Endothelial cell of umbilical vein (primary cell): ENCODE measurements at regions not wholly inside any gene's neighbourhood (a gene's known extent, or its start where the extent isn't known, plus 50 kb on each side); places are given as distances from the start of the nearest gene placed in this dataset.
"Not testable (repeated sequence)": the region's sequence is repeated elsewhere in the genome, so short reads cannot be mapped to it uniquely, and the experiment has no call there.

ENCODE experiments used
- BruUV-seq: library from RNA; stranded (reverse); fragments of 400-500 nt; replicated peaks from 2 replicates; lab custom pipeline; 2021; lab: Mats Ljungman, UMichigan
- CTCF ChIA-PET: fragments of 300-600, 350-600 bp; sonication (Branson Sonifier 250); formaldehyde crosslinking; loops from one replicate; lab custom pipeline; 2021; ENCODE audit warnings: antibody characterized with exemption, inconsistent platforms; lab: Charles Lee
- POLR2A ChIA-PET: fragments of 300-600, 350-600 bp; sonication (Branson Sonifier 250); formaldehyde crosslinking; loops from one replicate; lab custom pipeline; 2021; ENCODE audit warnings: antibody characterized with exemption, inconsistent platforms; lab: Charles Lee
- DNase-seq: peaks from one replicate; pipeline ENCODE4 v3.0.0-alpha.2; 2011; ENCODE audit warnings: low read depth, low spot score
- FAIRE-seq: peaks from 2 replicates; lab custom pipeline; 2011; peaks lifted over from hg19 to GRCh38; lab: Jason Lieb, UNC
- H2AFZ ChIP-seq: 2 replicates; pipeline ENCODE4 v1.6.0; 2012; ENCODE audit warnings: low read depth, low read length, control low read depth, inconsistent platforms
- H3K27ac ChIP-seq: 2 replicates; pipeline ENCODE4 v1.5.1; 2011; ENCODE audit warnings: low read depth, mild to moderate bottlenecking, control low read depth, low read length, moderate library complexity; ENCODE audit not compliant: insufficient read depth
- H3K27me3 ChIP-seq, 2 experiments: 2 replicates each; pipeline versions ENCODE4 v1.6.0 to v1.6.1; 2011; ENCODE audit warnings: low read length in 2 of 2, mixed read lengths in 1 of 2; ENCODE audit not compliant: control insufficient read depth in 2 of 2, insufficient read depth in 2 of 2
- H3K36me3 ChIP-seq, 2 experiments: 2 replicates in 1 of 2; 3 replicates in 1 of 2; pipeline ENCODE4 v1.5.1; 2011; ENCODE audit warnings: low read length in 2 of 2, mild to moderate bottlenecking in 1 of 2, moderate library complexity in 1 of 2; ENCODE audit not compliant: control insufficient read depth in 2 of 2, insufficient read depth in 2 of 2; ENCODE audit errors: extremely low read depth in 1 of 2
- H3K4me1 ChIP-seq: 3 replicates; pipeline ENCODE4 v1.5.1; 2011; ENCODE audit warnings: mild to moderate bottlenecking, low read length; ENCODE audit not compliant: control insufficient read depth, insufficient read depth; ENCODE audit errors: extremely low read depth
- H3K4me2 ChIP-seq: 2 replicates; pipeline ENCODE4 v1.6.1; 2011; ENCODE audit warnings: low read length, control low read depth, mixed read lengths; ENCODE audit not compliant: insufficient read depth
- H3K4me3 ChIP-seq, 3 experiments: fragments of 200-600 bp in 1 of 3; sonication (generic), shearing (Covaris generic) in 1 of 3; replicated peaks in 1 of 3; 2 replicates each; pipeline ENCODE4 v1.5.1; 2011 to 2016; ENCODE audit warnings: control low read depth in 3 of 3, low read length in 3 of 3, mild to moderate bottlenecking in 2 of 3, inconsistent platforms in 1 of 3, low read depth in 1 of 3, moderate library complexity in 1 of 3; ENCODE audit not compliant: insufficient read depth in 1 of 3
- H3K79me2 ChIP-seq: 2 replicates; pipeline ENCODE4 v1.6.0; 2012; ENCODE audit warnings: low read length, inconsistent platforms; ENCODE audit not compliant: control insufficient read depth, insufficient read depth
- H3K9ac ChIP-seq: replicated peaks from 2 replicates; pipeline ENCODE3; 2011; ENCODE audit warnings: low read length, control low read depth; ENCODE audit not compliant: insufficient read depth; ENCODE audit errors: extremely low read depth
- H3K9me1 ChIP-seq: replicated peaks from 3 replicates; pipeline ENCODE4 v1.6.0; 2011; ENCODE audit warnings: mild to moderate bottlenecking, low read length; ENCODE audit not compliant: control insufficient read depth, insufficient read depth; ENCODE audit errors: extremely low read depth
- H3K9me3 ChIP-seq: replicated peaks from 2 replicates; pipeline ENCODE4 v1.5.1; 2012; ENCODE audit warnings: low read length, inconsistent platforms; ENCODE audit not compliant: control insufficient read depth, insufficient read depth
- H4K20me1 ChIP-seq: replicated peaks from 2 replicates; pipeline ENCODE3; 2011; ENCODE audit warnings: mild to moderate bottlenecking, low read length; ENCODE audit not compliant: control insufficient read depth, insufficient read depth; ENCODE audit errors: extremely low read depth
- EZH2 ChIP-seq: IDR thresholded peaks from 2 replicates; pipeline ENCODE4 v1.6.1; 2012; ENCODE audit warnings: borderline replicate concordance, low read depth, mild to moderate bottlenecking, moderate library complexity, low read length, inconsistent platforms; ENCODE audit not compliant: severe bottlenecking
- JUN ChIP-seq: IDR thresholded peaks from 2 replicates; pipeline ENCODE4 v1.6.1; 2011; ENCODE audit warnings: borderline replicate concordance, low read depth; ENCODE audit not compliant: insufficient read length, insufficient read depth
- MAX ChIP-seq: IDR thresholded peaks from 2 replicates; pipeline ENCODE4 v1.6.1; 2011; ENCODE audit not compliant: insufficient read depth, insufficient read length
- MYC ChIP-seq: IDR thresholded peaks from one replicate; pipeline ENCODE4 v1.6.1; 2011; ENCODE audit warnings: mild to moderate bottlenecking, low read depth, low read length
- POLR2A ChIP-seq: IDR thresholded peaks from 2 replicates; pipeline ENCODE4 v1.6.1; 2012; ENCODE audit warnings: low read depth, mild to moderate bottlenecking, control low read depth, low read length
- POLR2AphosphoS5 ChIP-seq: IDR thresholded peaks from 2 replicates; pipeline ENCODE4 v1.6.1; 2012; ENCODE audit warnings: low read depth, mild to moderate bottlenecking, control low read depth, low read length, moderate library complexity; ENCODE audit not compliant: insufficient read depth
- dilution Hi-C: fragments of 300-500 bp; cut with MboI; formaldehyde crosslinking; loops from one replicate; pipeline ENCODE4 v1.15.0; 2019; ENCODE audit warnings: low sequenced_read_pairs; ENCODE audit not compliant: extremely low pct_ligation_motif_present
- intact Hi-C: fragments of 100-400 bp; cut with micrococcal nuclease; formaldehyde crosslinking; loops from one replicate; pipeline ENCODE4 v1.10.0; 2022
- TF ChIP-seq, protein P1 (sequence below), 2 donors: IDR thresholded peaks; 1 replicate in 1 of 2; 2 replicates in 1 of 2; pipeline ENCODE4 v1.5.1; 2011; ENCODE audit warnings: low read length in 2 of 2, mild to moderate bottlenecking in 2 of 2, moderate library complexity in 2 of 2, control low read depth in 1 of 2, inconsistent platforms in 1 of 2, low read depth in 1 of 2; ENCODE audit not compliant: insufficient read depth in 1 of 2; ENCODE audit errors: extremely low read depth in 1 of 2

DNA sequence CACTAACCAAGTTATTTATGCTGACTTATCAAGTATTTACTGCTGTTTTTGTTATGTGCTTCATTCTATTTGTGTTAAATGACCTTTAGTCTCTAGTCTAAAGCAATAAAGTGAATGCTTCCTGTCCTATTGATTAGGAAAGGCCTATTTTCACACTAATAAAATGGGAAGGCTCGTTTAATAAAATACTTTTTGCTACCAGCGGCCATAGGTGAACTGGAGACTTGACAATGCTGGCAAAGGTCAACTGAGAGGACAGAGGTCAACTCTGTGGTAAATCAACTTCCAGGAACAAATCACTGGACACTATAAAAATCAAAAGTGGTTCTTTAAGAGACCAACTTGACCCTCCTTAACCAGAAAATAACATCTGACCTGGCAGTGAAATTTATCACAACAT lies 634.3 kb downstream of the ISL1 start:
- no peaks in the 10 kb centered on the region for H3K9me1 ChIP-seq
- H4K20me1 ChIP-seq: no peaks in the 10 kb centered on the region
- dilution Hi-C loops: no loop called here
- no peak overlapping the region for H3K4me3 ChIP-seq
- intact Hi-C loops: no loop called here
- H3K27ac ChIP-seq: no peak overlapping the region
- no peak overlapping the region for H3K9ac ChIP-seq
- H3K79me2 ChIP-seq: no peaks in the 10 kb centered on the region
- no peaks in the 10 kb centered on the region for H3K9me3 ChIP-seq
- no peaks in the 10 kb centered on the region for H3K4me1 ChIP-seq
- no TSS peak for BruUV-seq
- no peak overlapping the region for H2AFZ ChIP-seq
- ChIA-PET CTCF (interaction anchor here (2.4 to 2.5 kb wide), 2 partner anchors 10 to 338 kb away, joined by 6 to 7 read pairs; no protein-coding TSS in a partner anchor), POLR2A (no interaction called here)
- DNase-seq: no peak
- H3K36me3 ChIP-seq: no peaks in the 10 kb centered on the region
- TF ChIP-seq POLR2AphosphoS5: no peak
- no peak for TF ChIP-seq MAX
- no peak for TF ChIP-seq POLR2A
- no peaks in the 10 kb centered on the region for H3K27me3 ChIP-seq
- H3K4me2 ChIP-seq: no peak overlapping the region
- no peak for FAIRE-seq

- H2AFZ ChIP-seq: no peak overlapping the region
- H3K4me1 ChIP-seq: no peaks in the 10 kb centered on the region
- dilution Hi-C loops (no loop called here), intact Hi-C loops (no loop called here)
- no peaks in the 10 kb centered on the region for H3K27me3 ChIP-seq
- no peaks in the 10 kb centered on the region for H3K36me3 ChIP-seq
- ChIA-PET POLR2A (no interaction called here), CTCF (no interaction called here)
- H3K9me3 ChIP-seq: no peaks in the 10 kb centered on the region
- H3K27ac ChIP-seq: no peak overlapping the region
- no TSS peak for BruUV-seq
- no peak overlapping the region for H3K9ac ChIP-seq
- no peaks in the 10 kb centered on the region for H4K20me1 ChIP-seq
- no peak for FAIRE-seq
- no peak overlapping the region for H3K4me2 ChIP-seq
- no peak overlapping the region for H3K4me3 ChIP-seq
- no peak for DNase-seq
- H3K79me2 ChIP-seq: no peaks in the 10 kb centered on the region
- H3K9me1 ChIP-seq: no peaks in the 10 kb centered on the region
- TF ChIP-seq POLR2AphosphoS5 (no peak), EZH2 (no peak), MAX (no peak), JUN (no peak), MYC (no peak)
- TF ChIP-seq, protein P1, sequence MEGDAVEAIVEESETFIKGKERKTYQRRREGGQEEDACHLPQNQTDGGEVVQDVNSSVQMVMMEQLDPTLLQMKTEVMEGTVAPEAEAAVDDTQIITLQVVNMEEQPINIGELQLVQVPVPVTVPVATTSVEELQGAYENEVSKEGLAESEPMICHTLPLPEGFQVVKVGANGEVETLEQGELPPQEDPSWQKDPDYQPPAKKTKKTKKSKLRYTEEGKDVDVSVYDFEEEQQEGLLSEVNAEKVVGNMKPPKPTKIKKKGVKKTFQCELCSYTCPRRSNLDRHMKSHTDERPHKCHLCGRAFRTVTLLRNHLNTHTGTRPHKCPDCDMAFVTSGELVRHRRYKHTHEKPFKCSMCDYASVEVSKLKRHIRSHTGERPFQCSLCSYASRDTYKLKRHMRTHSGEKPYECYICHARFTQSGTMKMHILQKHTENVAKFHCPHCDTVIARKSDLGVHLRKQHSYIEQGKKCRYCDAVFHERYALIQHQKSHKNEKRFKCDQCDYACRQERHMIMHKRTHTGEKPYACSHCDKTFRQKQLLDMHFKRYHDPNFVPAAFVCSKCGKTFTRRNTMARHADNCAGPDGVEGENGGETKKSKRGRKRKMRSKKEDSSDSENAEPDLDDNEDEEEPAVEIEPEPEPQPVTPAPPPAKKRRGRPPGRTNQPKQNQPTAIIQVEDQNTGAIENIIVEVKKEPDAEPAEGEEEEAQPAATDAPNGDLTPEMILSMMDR (IDR thresholded peaks at IDR 0.05; ENCODE audit: extremely low read depth in 1 of 2, insufficient read depth in 1 of 2, low read depth in 1 of 2, low read length in 2 of 2): no peak
Observed at GRCh38 chr5:52024359-52024758, 641.1 kb downstream of the ISL1 start.

DNA sequence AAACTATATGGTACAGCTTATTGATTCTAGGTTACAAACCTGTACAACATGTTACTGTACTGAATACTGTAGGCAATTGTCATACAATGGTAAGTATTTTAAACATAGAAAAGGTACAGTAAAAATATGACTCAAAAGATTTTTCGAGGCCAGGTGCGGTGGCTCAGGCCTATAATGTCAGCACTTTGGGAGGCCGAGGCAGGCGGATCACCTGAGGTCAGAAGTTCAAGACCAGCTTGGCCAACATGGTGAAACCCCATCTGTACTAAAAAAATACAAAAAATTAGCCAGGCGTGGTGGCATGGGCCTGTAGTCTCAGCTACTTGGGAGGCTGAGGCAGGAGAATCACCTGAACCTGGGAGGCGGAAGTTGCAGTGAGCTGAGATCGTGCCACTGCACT lies 646.6 kb downstream of the ISL1 start:
- intact Hi-C loops, H3K27ac ChIP-seq, H3K36me3 ChIP-seq, H3K4me2 ChIP-seq, dilution Hi-C loops, DNase-seq, H3K79me2 ChIP-seq, H3K4me1 ChIP-seq, BruUV-seq, H3K9me1 ChIP-seq, H2AFZ ChIP-seq, H3K4me3 ChIP-seq, CTCF ChIA-PET, H3K9me3 ChIP-seq, H3K9ac ChIP-seq, FAIRE-seq, POLR2A ChIA-PET, H3K27me3 ChIP-seq, H4K20me1 ChIP-seq: not testable (repeated sequence)
